ENCODE measurements at regions not wholly inside any gene's neighbourhood (a gene's known extent, or its start where the extent isn't known, plus 50 kb on each side); places are given as distances from the start of the nearest gene placed in this dataset.

DNA sequence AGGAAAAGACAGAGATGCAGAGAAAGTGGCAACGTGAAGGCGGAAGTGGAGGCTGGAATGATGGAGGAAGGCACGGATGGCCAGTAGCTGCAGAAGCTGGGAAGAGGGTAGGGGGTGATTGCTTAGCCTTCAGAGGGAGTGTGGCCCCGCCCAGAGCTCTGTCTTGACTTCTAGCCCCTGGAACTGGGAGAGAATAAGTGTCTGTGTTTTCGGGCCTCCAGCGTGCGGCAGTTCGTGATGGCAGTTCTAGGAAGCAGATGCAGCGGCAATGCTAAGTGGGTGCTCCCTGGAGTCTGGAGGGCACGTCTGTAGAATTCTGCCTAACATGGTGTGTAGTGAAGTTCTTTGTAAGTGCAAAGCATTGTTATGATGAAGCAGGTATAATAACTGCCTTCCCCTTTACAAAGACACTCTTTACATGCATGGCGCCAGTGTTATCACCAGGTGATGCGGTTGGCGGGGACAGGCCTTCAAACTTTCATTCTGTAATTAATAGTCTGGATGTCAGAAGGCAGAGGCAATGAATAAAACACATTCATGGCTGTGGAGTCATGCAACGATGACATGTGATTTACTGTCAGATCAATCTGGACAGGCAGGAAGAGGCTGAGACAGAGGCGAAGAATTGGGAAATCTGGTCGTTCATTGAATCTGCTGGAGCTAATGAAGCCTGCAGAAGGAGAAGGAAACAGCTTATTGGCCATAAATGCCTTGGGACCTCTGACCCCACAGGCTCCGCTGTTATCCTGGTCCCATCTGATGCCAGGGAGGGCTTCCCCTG lies 228.6 kb downstream of the GLRX3 start:
- Histone ChIP-seq H3K4me3 (ENCODE audit: low read length) (no peak overlapping the region), H3K4me1 (ENCODE audit: low read length) (no peaks in the 10 kb centered on the region), H3K4me2 (ENCODE audit: low read length) (no peak overlapping the region), H3K79me2 (ENCODE audit: low read length) (no peaks in the 10 kb centered on the region), H4K20me1 (ENCODE audit: insufficient read depth, low read length) (no peaks in the 10 kb centered on the region), H3K9me3 (ENCODE audit: insufficient read depth, low read length) (no peaks in the 10 kb centered on the region), H3K9ac (ENCODE audit: low read length) (no peak overlapping the region), H3K27ac (ENCODE audit: low read length) (no peak overlapping the region), H3K27me3 (ENCODE audit: low read depth, low read length) (no peaks in the 10 kb centered on the region), H3K36me3 (replicated peaks; ENCODE audit: low read depth, low read length) (no peaks in the 10 kb centered on the region), H2AFZ (ENCODE audit: low read depth, low read length) (no peak overlapping the region)
- TF ChIP-seq, protein P1, sequence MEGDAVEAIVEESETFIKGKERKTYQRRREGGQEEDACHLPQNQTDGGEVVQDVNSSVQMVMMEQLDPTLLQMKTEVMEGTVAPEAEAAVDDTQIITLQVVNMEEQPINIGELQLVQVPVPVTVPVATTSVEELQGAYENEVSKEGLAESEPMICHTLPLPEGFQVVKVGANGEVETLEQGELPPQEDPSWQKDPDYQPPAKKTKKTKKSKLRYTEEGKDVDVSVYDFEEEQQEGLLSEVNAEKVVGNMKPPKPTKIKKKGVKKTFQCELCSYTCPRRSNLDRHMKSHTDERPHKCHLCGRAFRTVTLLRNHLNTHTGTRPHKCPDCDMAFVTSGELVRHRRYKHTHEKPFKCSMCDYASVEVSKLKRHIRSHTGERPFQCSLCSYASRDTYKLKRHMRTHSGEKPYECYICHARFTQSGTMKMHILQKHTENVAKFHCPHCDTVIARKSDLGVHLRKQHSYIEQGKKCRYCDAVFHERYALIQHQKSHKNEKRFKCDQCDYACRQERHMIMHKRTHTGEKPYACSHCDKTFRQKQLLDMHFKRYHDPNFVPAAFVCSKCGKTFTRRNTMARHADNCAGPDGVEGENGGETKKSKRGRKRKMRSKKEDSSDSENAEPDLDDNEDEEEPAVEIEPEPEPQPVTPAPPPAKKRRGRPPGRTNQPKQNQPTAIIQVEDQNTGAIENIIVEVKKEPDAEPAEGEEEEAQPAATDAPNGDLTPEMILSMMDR (IDR thresholded peaks at IDR 0.05; ENCODE audit: low read depth, low read length): no peak
- no peak for TF ChIP-seq EZH2phosphoT487 (IDR thresholded peaks at IDR 0.05; ENCODE audit: low read depth)

DNA sequence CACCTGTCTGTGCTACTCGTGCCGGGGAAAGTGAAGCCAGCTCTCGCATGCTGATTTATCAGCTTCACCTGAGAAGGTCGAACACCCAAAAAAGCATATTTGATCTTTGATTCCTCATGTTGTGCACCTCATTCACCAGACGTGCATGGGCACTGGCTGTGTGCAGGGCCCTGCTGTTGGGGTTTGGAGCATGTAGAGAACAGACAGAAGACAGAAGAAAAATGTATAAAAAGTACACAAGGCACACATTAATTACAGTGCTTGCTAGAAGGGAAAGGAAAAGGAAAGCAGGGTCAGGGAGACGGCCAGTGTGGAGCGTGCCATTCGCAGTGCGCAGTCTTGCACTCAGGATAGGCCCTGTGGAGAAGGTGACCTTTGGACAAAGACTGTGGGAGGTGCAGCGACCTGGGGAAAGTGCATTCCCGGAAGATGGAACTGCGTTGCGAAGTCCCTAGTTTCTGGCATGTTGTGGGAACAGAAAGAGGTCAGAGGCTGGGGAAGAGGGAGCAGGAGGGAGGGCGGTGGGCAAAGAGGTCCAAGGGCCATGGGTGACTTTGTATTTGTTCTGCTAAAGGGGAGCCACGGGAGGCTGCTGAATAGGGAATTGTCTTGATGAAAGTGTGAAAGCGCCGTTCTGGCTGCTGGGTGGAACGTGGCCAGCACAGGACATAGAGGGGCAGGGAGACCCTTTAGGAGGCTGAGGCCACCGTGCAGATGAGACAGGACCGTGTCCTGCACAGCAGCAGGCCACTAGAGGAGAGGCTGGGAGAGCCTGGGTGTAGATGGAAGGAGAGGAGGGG lies 232.8 kb downstream of the GLRX3 start:
- Histone ChIP-seq H4K20me1 (ENCODE audit: insufficient read depth, low read length) (no peaks in the 10 kb centered on the region), H3K27me3 (ENCODE audit: low read depth, low read length) (no peaks in the 10 kb centered on the region), H2AFZ (ENCODE audit: low read depth, low read length) (no peak overlapping the region), H3K36me3 (replicated peaks; ENCODE audit: low read depth, low read length) (no peaks in the 10 kb centered on the region), H3K4me1 (ENCODE audit: low read length) (no peaks in the 10 kb centered on the region), H3K27ac (ENCODE audit: low read length) (no peak overlapping the region), H3K4me2 (ENCODE audit: low read length) (no peak overlapping the region), H3K79me2 (ENCODE audit: low read length) (no peaks in the 10 kb centered on the region), H3K9ac (ENCODE audit: low read length) (no peak overlapping the region), H3K9me3 (ENCODE audit: insufficient read depth, low read length) (no peaks in the 10 kb centered on the region), H3K4me3 (ENCODE audit: low read length) (no peak overlapping the region)
- TF ChIP-seq, protein P1 (IDR thresholded peaks at IDR 0.05; ENCODE audit: low read depth, low read length): no peak
- no peak for TF ChIP-seq EZH2phosphoT487 (IDR thresholded peaks at IDR 0.05; ENCODE audit: low read depth)

DNA sequence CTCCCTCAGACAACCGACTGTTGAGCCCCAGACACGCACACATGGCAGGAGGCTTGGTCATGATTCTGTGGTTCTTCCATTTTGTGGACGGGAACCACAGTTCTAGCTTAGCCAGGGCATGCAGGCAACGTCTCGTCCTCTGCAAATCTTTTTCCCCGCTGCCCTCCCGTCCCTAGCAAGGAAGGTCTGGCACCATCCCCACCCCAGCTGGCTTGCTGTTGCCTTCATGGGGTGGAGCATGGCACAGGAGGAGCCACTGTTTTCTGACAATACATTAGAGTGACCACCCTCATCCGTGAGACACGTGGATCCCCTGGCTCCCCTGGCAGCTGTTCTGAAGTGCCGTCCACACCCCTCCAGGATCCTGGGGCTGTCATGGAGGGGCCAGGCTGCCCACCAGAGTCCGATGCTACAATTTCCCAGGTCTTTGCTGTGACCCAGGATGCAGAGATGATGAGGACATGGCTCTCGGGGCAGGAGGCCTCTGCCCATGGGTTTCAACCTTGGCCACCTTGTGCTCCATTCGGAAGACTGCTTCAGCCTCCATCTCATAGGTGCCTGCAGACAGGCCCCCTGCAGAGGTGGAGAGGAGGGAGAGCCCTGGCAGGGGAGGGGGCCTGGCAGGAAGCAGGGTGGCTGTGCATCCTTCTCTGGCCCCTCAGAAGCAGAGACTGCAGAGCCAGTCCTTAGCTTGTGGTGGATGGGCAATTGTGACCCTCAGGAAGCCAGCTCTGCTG lies 233.6 kb downstream of the GLRX3 start:
- Histone ChIP-seq H3K36me3 (replicated peaks; ENCODE audit: low read depth, low read length) (no peaks in the 10 kb centered on the region), H3K4me2 (ENCODE audit: low read length) (no peak overlapping the region), H2AFZ (ENCODE audit: low read depth, low read length) (no peak overlapping the region), H4K20me1 (ENCODE audit: insufficient read depth, low read length) (no peaks in the 10 kb centered on the region), H3K9me3 (ENCODE audit: insufficient read depth, low read length) (no peaks in the 10 kb centered on the region), H3K4me1 (ENCODE audit: low read length) (no peaks in the 10 kb centered on the region), H3K79me2 (ENCODE audit: low read length) (no peaks in the 10 kb centered on the region), H3K4me3 (ENCODE audit: low read length) (no peak overlapping the region), H3K9ac (ENCODE audit: low read length) (no peak overlapping the region), H3K27me3 (ENCODE audit: low read depth, low read length) (no peaks in the 10 kb centered on the region), H3K27ac (ENCODE audit: low read length) (no peak overlapping the region)
- TF ChIP-seq, protein P1 (IDR thresholded peaks at IDR 0.05; ENCODE audit: low read depth, low read length): no peak
- no peak for TF ChIP-seq EZH2phosphoT487 (IDR thresholded peaks at IDR 0.05; ENCODE audit: low read depth)

DNA sequence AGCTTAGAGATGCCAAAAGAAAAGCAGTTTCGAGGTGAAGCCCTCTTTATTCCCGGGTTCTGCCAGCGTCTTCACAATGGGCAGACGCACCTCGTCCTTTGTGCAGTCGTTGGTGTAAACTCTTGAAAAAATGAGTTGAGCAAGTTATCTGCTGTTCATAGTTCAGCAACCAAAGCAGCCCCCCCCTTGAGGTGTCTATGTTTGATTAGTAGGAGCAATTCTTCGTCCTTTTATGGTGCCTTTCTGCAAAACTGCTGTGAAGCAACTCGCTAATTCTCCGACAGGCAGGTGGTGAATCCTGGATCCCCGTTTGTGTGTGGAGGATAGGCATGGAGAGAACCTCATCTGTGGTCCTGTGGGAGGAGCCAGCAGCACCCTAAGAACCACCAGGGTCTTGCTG lies 234.5 kb downstream of the GLRX3 start:
- Histone ChIP-seq H3K4me2 (ENCODE audit: low read length) (no peak overlapping the region), H3K27me3 (ENCODE audit: low read depth, low read length) (no peaks in the 10 kb centered on the region), H2AFZ (ENCODE audit: low read depth, low read length) (no peak overlapping the region), H3K79me2 (ENCODE audit: low read length) (no peaks in the 10 kb centered on the region), H3K9me3 (ENCODE audit: insufficient read depth, low read length) (no peaks in the 10 kb centered on the region), H3K4me1 (ENCODE audit: low read length) (no peaks in the 10 kb centered on the region), H3K36me3 (replicated peaks; ENCODE audit: low read depth, low read length) (no peaks in the 10 kb centered on the region), H3K27ac (ENCODE audit: low read length) (no peak overlapping the region), H3K9ac (ENCODE audit: low read length) (no peak overlapping the region), H4K20me1 (ENCODE audit: insufficient read depth, low read length) (no peaks in the 10 kb centered on the region), H3K4me3 (ENCODE audit: low read length) (no peak overlapping the region)
- TF ChIP-seq, protein P1 (IDR thresholded peaks at IDR 0.05; ENCODE audit: low read depth, low read length): no peak
- no peak for TF ChIP-seq EZH2phosphoT487 (IDR thresholded peaks at IDR 0.05; ENCODE audit: low read depth)

Measured in OCI-LY3 (cell line).